Activated naive CD8-positive, alpha-beta T cell treated with anti-CD3 and anti-CD28 coated beads, Interleukin-2, amount 50 U/mL, for 24 hours (primary cell): ENCODE measurements at regions not wholly inside any gene's neighbourhood (a gene's known extent, or its start where the extent isn't known, plus 50 kb on each side); places are given as distances from the start of the nearest gene placed in this dataset.

Source experiments
- ATAC-seq: fragments of 150-1000 bp; cut with Tn5 transposase; one replicate; pipeline ENCODE4 v1.10.0; 2021
- DNase-seq: peaks from one replicate; pipeline ENCODE4 v3.0.0; 2021
- H3K27ac Mint-ChIP-seq: one replicate; pipeline ENCODE4 v1.8.0; 2021; ENCODE audit warnings: mild to moderate bottlenecking, mixed read lengths
- H3K27me3 Mint-ChIP-seq: one replicate; pipeline ENCODE4 v1.8.0; 2021; ENCODE audit warnings: mixed read lengths
- H3K36me3 Mint-ChIP-seq: one replicate; pipeline ENCODE4 v1.8.0; 2021; ENCODE audit warnings: low read depth, mixed read lengths
- H3K4me1 Mint-ChIP-seq: one replicate; pipeline ENCODE4 v1.8.0; 2021; ENCODE audit warnings: mixed read lengths
- H3K4me3 Mint-ChIP-seq: one replicate; pipeline ENCODE4 v1.8.0; 2021; ENCODE audit warnings: mild to moderate bottlenecking, moderate library complexity, mixed read lengths
- H3K9me3 Mint-ChIP-seq: one replicate; pipeline ENCODE4 v1.8.0; 2021; ENCODE audit warnings: mixed read lengths

- no peak for ATAC-seq
- Mint-ChIP-seq H3K4me1 (no peaks in the 10 kb centered on the region), H3K4me3 (no peak overlapping the region), H3K36me3 (no peaks in the 10 kb centered on the region), H3K27ac (no peak overlapping the region), H3K9me3 (no peaks in the 10 kb centered on the region), H3K27me3 (no peaks in the 10 kb centered on the region)
- DNase-seq: no peak
Measured at GRCh38 chr13:99695857-99696256, 194.6 kb downstream of the TM9SF2 start.

- Mint-ChIP-seq H3K36me3 (no peaks in the 10 kb centered on the region), H3K27ac (no peak overlapping the region), H3K4me3 (no peak overlapping the region), H3K9me3 (no peaks in the 10 kb centered on the region), H3K4me1 (no peaks in the 10 kb centered on the region), H3K27me3 (no peaks in the 10 kb centered on the region)
- no peak for DNase-seq
- no peak for ATAC-seq
Measured at GRCh38 chr13:99693852-99694611, 192.8 kb downstream of the TM9SF2 start.

- Mint-ChIP-seq H3K27me3 (no peaks in the 10 kb centered on the region), H3K27ac (no peak overlapping the region)
Measured at GRCh38 chr13:99693351-99693750, 192.1 kb downstream of the TM9SF2 start.

GRCh38 chr13:99692854-99693253 lies 191.6 kb downstream of the TM9SF2 start:
- H3K9me3 Mint-ChIP-seq: no peaks in the 10 kb centered on the region
- no peaks in the 10 kb centered on the region for H3K27me3 Mint-ChIP-seq
- no peak for ATAC-seq
- no peak overlapping the region for H3K27ac Mint-ChIP-seq
- DNase-seq: no peak
- H3K4me1 Mint-ChIP-seq: no peaks in the 10 kb centered on the region
- no peaks in the 10 kb centered on the region for H3K36me3 Mint-ChIP-seq
- no peak overlapping the region for H3K4me3 Mint-ChIP-seq

More at GRCh38 chr13:99693351-99693750, 192.1 kb downstream of the TM9SF2 start:
- ATAC-seq: no peak
- DNase-seq: no peak
- Mint-ChIP-seq H3K4me1 (no peaks in the 10 kb centered on the region), H3K4me3 (no peak overlapping the region), H3K36me3 (no peaks in the 10 kb centered on the region), H3K9me3 (no peaks in the 10 kb centered on the region)

GRCh38 chr13:99691552-99691951 lies 190.3 kb downstream of the TM9SF2 start:
- DNase-seq: no peak
- Mint-ChIP-seq H3K4me3 (no peak overlapping the region), H3K4me1 (no peaks in the 10 kb centered on the region), H3K27me3 (no peaks in the 10 kb centered on the region), H3K27ac (no peak overlapping the region), H3K36me3 (no peaks in the 10 kb centered on the region), H3K9me3 (no peaks in the 10 kb centered on the region)
- ATAC-seq: no peak

- no peak overlapping the region for H3K4me3 Mint-ChIP-seq
- ATAC-seq: no peak
- H3K36me3 Mint-ChIP-seq: no peaks in the 10 kb centered on the region
- H3K9me3 Mint-ChIP-seq: no peaks in the 10 kb centered on the region
- DNase-seq: no peak
- H3K27ac Mint-ChIP-seq: no peak overlapping the region
- no peaks in the 10 kb centered on the region for H3K4me1 Mint-ChIP-seq
- no peaks in the 10 kb centered on the region for H3K27me3 Mint-ChIP-seq
Measured at GRCh38 chr13:99690426-99691174, 189.3 kb downstream of the TM9SF2 start.

GRCh38 chr13:99689955-99690354 lies 188.7 kb downstream of the TM9SF2 start:
- no peak for DNase-seq
- Mint-ChIP-seq H3K36me3 (no peaks in the 10 kb centered on the region), H3K27ac (no peak overlapping the region), H3K9me3 (no peaks in the 10 kb centered on the region), H3K27me3 (no peaks in the 10 kb centered on the region), H3K4me3 (no peak overlapping the region), H3K4me1 (no peaks in the 10 kb centered on the region)
- ATAC-seq: no peak

GRCh38 chr13:99688776-99689175 lies 187.5 kb downstream of the TM9SF2 start:
- Mint-ChIP-seq H3K9me3 (no peaks in the 10 kb centered on the region), H3K4me1 (no peaks in the 10 kb centered on the region), H3K27ac (no peak overlapping the region), H3K27me3 (no peaks in the 10 kb centered on the region), H3K4me3 (no peak overlapping the region), H3K36me3 (no peaks in the 10 kb centered on the region)
- no peak for DNase-seq
- no peak for ATAC-seq

- no peak overlapping the region for H3K27ac Mint-ChIP-seq
- no peaks in the 10 kb centered on the region for H3K9me3 Mint-ChIP-seq
- H3K36me3 Mint-ChIP-seq: no peaks in the 10 kb centered on the region
- no peaks in the 10 kb centered on the region for H3K27me3 Mint-ChIP-seq
- no peak overlapping the region for H3K4me3 Mint-ChIP-seq
- H3K4me1 Mint-ChIP-seq: no peaks in the 10 kb centered on the region
- DNase-seq (no peak), ATAC-seq (no peak)
Measured at GRCh38 chr13:99687723-99688397, 186.6 kb downstream of the TM9SF2 start.

GRCh38 chr13:99686944-99687411 lies 185.7 kb downstream of the TM9SF2 start:
- Mint-ChIP-seq H3K36me3 (no peaks in the 10 kb centered on the region), H3K27me3 (no peaks in the 10 kb centered on the region), H3K27ac (no peak overlapping the region), H3K4me3 (no peak overlapping the region), H3K9me3 (no peaks in the 10 kb centered on the region), H3K4me1 (no peaks in the 10 kb centered on the region)
- ATAC-seq: no peak
- DNase-seq: no peak

GRCh38 chr13:99686157-99686572 lies 184.9 kb downstream of the TM9SF2 start:
- Mint-ChIP-seq H3K4me1 (no peaks in the 10 kb centered on the region), H3K36me3 (no peaks in the 10 kb centered on the region)
- ATAC-seq: no peak

GRCh38 chr13:99681695-99682094 lies 180.4 kb downstream of the TM9SF2 start:
- H3K9me3 Mint-ChIP-seq: no peaks in the 10 kb centered on the region
- no peaks in the 10 kb centered on the region for H3K36me3 Mint-ChIP-seq
- no peak overlapping the region for H3K4me3 Mint-ChIP-seq
- H3K4me1 Mint-ChIP-seq: peaks cover 6% of the 10 kb centered on the region
- H3K27ac Mint-ChIP-seq: no peak overlapping the region
- no peak for DNase-seq
- no peaks in the 10 kb centered on the region for H3K27me3 Mint-ChIP-seq
- ATAC-seq: no peak

More at GRCh38 chr13:99686157-99686572, 184.9 kb downstream of the TM9SF2 start:
- Mint-ChIP-seq H3K4me3 (no peak overlapping the region), H3K27me3 (no peaks in the 10 kb centered on the region), H3K27ac (no peak overlapping the region), H3K9me3 (no peaks in the 10 kb centered on the region)
- DNase-seq: no peak

GRCh38 chr13:99677116-99677951 lies 176.1 kb downstream of the TM9SF2 start:
- Mint-ChIP-seq H3K9me3 (no peaks in the 10 kb centered on the region), H3K27ac (no peak overlapping the region), H3K4me1 (peaks cover 6% of the 10 kb centered on the region), H3K36me3 (no peaks in the 10 kb centered on the region), H3K27me3 (no peaks in the 10 kb centered on the region), H3K4me3 (no peak overlapping the region)
- DNase-seq: no peak
- no peak for ATAC-seq

GRCh38 chr13:99671746-99672145 lies 170.5 kb downstream of the TM9SF2 start:
- Mint-ChIP-seq H3K9me3 (no peaks in the 10 kb centered on the region), H3K36me3 (no peaks in the 10 kb centered on the region), H3K27ac (no peak overlapping the region), H3K4me3 (no peak overlapping the region), H3K4me1 (no peaks in the 10 kb centered on the region), H3K27me3 (no peaks in the 10 kb centered on the region)
- ATAC-seq (no peak), DNase-seq (no peak)
